ENCODE measurements at regions not wholly inside any gene's neighbourhood (a gene's known extent, or its start where the extent isn't known, plus 50 kb on each side); places are given as distances from the start of the nearest gene placed in this dataset.

- DNase-seq: no peak
Observed at GRCh38 chr10:46229144-46229563, 57.6 kb upstream of the ANTXRL start.

DNA sequence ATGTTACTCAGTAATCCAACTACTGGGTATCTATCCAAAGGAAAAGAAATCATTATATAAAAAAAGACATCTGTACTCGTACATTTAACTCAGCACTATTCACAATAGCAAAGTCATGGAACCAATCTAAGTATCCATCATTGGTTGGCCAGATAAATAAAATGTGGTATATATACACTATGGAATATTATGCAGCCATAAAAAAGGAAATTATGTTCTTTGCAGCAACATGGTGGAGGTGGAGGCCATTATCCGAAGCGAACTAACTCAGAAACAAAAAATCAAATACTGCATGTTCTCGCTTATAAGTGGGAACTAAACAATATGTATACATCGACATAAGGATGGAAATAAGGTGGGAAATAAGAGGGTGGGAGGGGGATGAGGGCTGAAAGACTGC is 56.2 kb upstream of the ANTXRL start:
- no peak for DNase-seq

GRCh38 chr10:46231087-46231486 is 55.7 kb upstream of the ANTXRL start:
- DNase-seq: no peak

DNA sequence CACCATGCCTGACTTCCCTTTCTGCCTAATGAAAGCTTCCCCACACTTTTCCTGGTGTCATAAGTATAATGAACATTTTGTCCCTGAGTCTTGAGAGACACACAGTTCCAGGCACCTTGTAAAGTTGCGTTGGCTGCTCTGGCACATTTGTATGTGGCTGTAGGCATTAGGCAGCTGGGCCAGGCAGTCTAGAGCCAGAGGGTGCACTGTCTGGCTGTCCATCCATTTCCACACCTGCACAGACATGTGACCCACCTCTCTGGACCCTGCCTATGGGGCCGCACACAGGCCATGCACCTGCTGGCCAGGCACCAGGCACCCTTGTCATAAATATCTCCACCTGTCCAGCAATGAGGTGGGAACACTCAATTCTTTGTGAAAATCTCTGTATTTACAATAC is 54.7 kb upstream of the ANTXRL start:
- DNase-seq: no peak

DNA sequence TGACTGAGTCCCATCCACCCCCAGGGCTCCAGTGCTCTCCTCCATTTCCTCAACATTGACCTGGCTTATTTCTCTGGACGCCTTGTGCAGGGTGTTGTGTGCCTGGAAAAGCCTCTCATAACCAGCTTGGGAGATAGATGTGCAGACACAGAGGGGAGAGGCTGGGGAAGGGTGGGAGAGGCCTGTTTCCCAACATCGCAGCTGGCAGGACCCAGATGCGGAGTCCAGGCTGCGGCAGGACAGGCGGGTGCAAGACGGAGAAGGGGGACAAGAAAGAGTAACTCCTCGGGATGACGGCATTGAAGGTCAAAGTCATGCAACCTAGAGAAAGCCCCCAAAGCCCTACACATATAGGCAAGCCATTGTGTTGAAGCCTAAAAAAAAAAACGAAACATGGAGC is 54.1 kb upstream of the ANTXRL start:
- DNase-seq: no peak

GRCh38 chr10:46233181-46233580 is 53.6 kb upstream of the ANTXRL start:
- no peak for DNase-seq

DNA sequence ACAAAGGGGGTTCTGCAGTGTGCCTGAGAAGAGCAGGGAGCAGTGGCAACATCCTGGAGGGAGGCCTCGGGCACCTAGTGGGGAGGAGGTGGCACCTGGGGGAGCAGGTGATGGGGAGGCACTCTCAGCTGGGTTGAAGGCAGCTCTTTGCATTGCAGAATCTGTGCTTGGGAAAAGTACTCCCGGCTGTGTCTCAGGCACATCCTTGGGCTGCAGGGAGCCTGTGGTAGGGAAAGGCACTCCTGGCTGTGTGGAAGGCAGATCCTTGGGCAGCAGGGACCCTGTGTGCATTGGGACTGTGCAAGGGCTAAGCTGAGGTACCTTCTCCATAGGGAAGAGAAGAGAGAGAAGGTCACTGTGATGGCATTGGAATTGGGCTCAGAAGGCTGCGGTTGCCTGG is 52.8 kb upstream of the ANTXRL start:
- DNase-seq: no peak

DNA sequence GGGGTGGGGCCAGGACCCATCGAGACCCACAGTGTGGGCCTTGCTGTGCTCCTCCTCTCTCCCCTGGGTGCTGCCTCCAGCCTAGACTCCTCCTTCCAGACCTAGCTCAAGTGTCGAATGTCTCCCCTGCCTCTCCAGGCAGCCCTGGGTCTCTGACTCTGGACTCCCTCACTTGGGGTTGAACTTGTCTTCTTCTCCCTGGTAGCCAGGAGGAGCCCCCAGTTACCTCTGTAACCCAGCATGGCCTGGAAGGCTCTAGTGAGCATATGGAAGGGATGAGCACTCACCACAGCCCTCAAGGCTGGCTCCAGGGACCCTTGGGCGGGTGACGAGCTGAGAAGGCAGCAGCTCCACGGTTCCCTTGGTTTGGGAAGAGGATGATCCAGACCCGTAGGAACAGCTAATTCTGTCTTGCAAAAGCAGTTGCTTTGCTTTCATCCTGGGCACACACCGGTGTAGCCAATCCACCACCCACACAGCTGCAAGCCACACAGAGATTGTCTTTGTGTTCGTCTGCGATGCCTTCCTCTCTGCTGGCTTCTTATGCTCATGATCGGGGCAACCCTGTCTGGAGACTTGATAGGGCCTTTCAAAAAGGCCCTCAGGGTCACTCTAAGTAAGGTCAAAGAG is 52.3 kb upstream of the ANTXRL start:
- no peak for DNase-seq

DNA sequence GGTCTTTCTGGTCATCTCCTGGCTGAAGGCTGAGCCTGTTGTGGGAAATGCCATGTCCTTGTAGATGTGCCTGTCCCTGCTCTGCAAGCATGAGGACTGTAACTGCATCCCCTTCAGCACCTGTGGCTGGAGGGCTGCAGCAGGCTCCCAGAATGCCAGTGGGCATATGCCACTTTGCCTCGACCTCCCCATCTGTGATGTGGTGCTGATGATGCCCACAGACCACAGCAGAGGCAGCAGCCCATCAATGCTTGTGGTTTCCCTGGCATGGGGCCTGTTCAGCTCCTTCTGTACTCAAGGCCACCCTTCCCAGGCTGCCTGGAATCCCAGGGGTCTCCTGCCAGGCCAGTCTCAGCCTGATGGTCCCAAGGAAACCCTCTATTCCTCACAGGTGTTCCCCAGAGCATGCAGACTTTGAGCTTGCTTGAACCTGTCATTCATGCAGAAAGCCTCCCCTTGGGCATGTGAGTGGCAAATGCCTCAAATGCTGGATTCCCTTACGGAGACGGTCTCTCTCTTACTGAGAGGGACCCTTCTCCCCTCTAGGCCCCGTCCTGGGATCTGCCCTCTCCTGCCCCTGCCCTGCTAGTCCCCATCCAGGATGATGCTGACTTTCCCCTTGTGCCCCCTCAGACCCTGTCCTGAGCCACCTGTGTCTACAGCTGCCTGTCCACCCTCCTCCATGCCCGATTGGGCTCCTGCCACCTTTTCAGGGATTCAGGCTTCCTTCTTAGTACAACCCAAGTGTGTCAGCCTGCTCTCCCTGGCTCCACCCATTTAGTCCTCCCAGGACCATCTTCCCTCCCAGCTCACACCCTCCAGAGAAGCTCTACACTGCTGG is 50.9 kb upstream of the ANTXRL start:
- DNase-seq: no peak

GRCh38 chr10:46236546-46236887 is 50.3 kb upstream of the ANTXRL start:
- DNase-seq: no peak

DNA sequence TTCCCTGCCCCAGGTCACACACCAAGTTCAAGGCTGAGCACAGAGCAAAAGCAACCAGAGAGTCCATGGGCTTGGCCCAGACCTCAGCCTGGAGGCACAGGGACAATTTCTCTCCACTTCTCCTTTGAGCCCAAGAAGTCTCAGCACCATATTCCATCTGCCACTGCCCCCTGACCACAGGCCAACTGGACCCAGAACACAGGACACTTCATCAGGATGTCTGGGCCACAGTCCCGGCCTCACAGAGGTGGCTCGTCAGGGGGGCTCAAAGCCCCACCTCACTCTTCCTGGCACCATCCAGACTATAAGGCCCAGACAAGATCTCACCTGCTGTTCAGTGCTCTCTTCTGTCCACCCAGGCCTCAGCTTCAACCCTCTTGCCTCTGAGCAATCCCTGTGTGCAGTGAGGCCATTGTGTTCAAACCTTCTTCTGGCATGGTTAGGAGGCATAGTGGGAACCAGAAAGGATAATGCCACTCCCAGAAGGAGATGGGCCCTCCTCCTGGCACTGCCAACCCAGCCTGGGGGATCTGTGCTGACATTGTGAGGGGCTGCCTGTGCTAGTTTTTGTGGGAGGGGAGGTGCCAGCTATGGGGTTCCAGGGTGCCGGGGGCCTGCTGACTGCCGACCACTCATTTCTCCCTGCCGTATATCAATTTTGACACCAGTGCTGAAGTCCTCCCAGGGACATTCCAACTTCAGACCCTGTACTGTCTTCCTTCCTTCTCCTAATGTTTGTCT is 49.7 kb upstream of the ANTXRL start:
- DNase-seq: no peak

All from NCI-H146 (cell line).